ENCODE measurements at regions not wholly inside any gene's neighbourhood (a gene's known extent, or its start where the extent isn't known, plus 50 kb on each side); places are given as distances from the start of the nearest gene placed in this dataset.

GRCh38 chr16:49017501-49017900, 264.1 kb downstream of the CBLN1 start:
- H3K27me3 Mint-ChIP-seq: peaks cover 21% of the 10 kb centered on the region
- H3K9me3 Mint-ChIP-seq (ENCODE audit: insufficient read depth): no peaks in the 10 kb centered on the region
- WGBS (ENCODE audit: insufficient coverage): 50% methylated on average over 1 of the region's 2 CpGs
- H3K27ac ChIP-seq (ENCODE audit: low read length in 2 of 2): no peak overlapping the region
- ChIA-PET POLR2A (no interaction called here), CTCF (no interaction called here)
- H4K20me1 ChIP-seq (ENCODE audit: control insufficient read depth, insufficient read depth, low read length, poor library complexity, severe bottlenecking): no peaks in the 10 kb centered on the region
- DNase-seq (no peak), ATAC-seq (ENCODE audit: low read depth) (no peak)
- H3K4me2 ChIP-seq (replicated peaks; ENCODE audit: low read depth, low read length, poor library complexity, severe bottlenecking): no peak overlapping the region
- no peak overlapping the region for H3K9ac ChIP-seq (ENCODE audit: low read length)
- H3K9me3 ChIP-seq (ENCODE audit: control extremely low read depth in 1 of 3, control insufficient read depth in 2 of 3, insufficient read depth in 1 of 3, low read length in 2 of 3): peaks cover 0 to 28% (median 0%) of the 10 kb centered on the region in 3 donors
- no peak overlapping the region for H3K4me3 ChIP-seq (ENCODE audit: control extremely low read depth in 1 of 5, extremely low read depth in 1 of 5, insufficient read depth in 1 of 5, low read depth in 2 of 5, low read length in 4 of 5)
- H2AFZ ChIP-seq (ENCODE audit: insufficient read depth, low read depth, low read length, poor library complexity, severe bottlenecking): no peak overlapping the region
- intact Hi-C loops (cut with micrococcal nuclease): no loop called here
- H3K27ac Mint-ChIP-seq: no peak overlapping the region
- no peaks in the 10 kb centered on the region for H3K36me3 ChIP-seq (replicated peaks in 1 of 2; ENCODE audit: control extremely low read depth in 1 of 2, control insufficient read depth in 1 of 2, extremely low read depth in 1 of 2, insufficient read depth in 2 of 2, low read length in 1 of 2)
- H3K4me1 Mint-ChIP-seq: no peaks in the 10 kb centered on the region
- H3K79me2 ChIP-seq (ENCODE audit: control insufficient read depth, insufficient read depth, low read length): no peaks in the 10 kb centered on the region
- TF ChIP-seq CTCF (IDR thresholded peaks at IDR 0.05): no peak
- no peak for TF ChIP-seq EZH2 (IDR thresholded peaks at IDR 0.05; ENCODE audit: borderline replicate concordance, insufficient read depth, low read depth, low read length, poor library complexity, severe bottlenecking)
- H3K27me3 ChIP-seq (replicated peaks in 1 of 4; ENCODE audit: control extremely low read depth in 1 of 4, control insufficient read depth in 3 of 4, insufficient read depth in 4 of 4, low read length in 3 of 4): peaks cover 0 to 3% (median 0%) of the 10 kb centered on the region in 4 experiments
- H3K4me1 ChIP-seq (ENCODE audit: control insufficient read depth in 2 of 2, insufficient read depth in 2 of 2, low read length in 2 of 2): no peaks in the 10 kb centered on the region
- H3K4me3 Mint-ChIP-seq: no peak overlapping the region

GRCh38 chr16:49016461-49016860, 265.2 kb downstream of the CBLN1 start:
- no peaks in the 10 kb centered on the region for H4K20me1 ChIP-seq (ENCODE audit: control insufficient read depth, insufficient read depth, low read length, poor library complexity, severe bottlenecking)
- peaks cover 21% of the 10 kb centered on the region for H3K27me3 Mint-ChIP-seq
- no peak overlapping the region for H2AFZ ChIP-seq (ENCODE audit: insufficient read depth, low read depth, low read length, poor library complexity, severe bottlenecking)
- no peaks in the 10 kb centered on the region for H3K79me2 ChIP-seq (ENCODE audit: control insufficient read depth, insufficient read depth, low read length)
- TF ChIP-seq CTCF (IDR thresholded peaks at IDR 0.05): no peak
- TF ChIP-seq EZH2 (IDR thresholded peaks at IDR 0.05; ENCODE audit: borderline replicate concordance, insufficient read depth, low read depth, low read length, poor library complexity, severe bottlenecking): no peak
- H3K9ac ChIP-seq (ENCODE audit: low read length): no peak overlapping the region
- H3K9me3 Mint-ChIP-seq (ENCODE audit: insufficient read depth): no peaks in the 10 kb centered on the region
- DNase-seq: no peak
- peaks cover 0 to 32% (median 0%) of the 10 kb centered on the region in 3 donors for H3K9me3 ChIP-seq (ENCODE audit: control extremely low read depth in 1 of 3, control insufficient read depth in 2 of 3, insufficient read depth in 1 of 3, low read length in 2 of 3)
- H3K4me3 Mint-ChIP-seq: no peak overlapping the region
- H3K4me1 ChIP-seq (ENCODE audit: control insufficient read depth in 2 of 2, insufficient read depth in 2 of 2, low read length in 2 of 2): no peaks in the 10 kb centered on the region
- H3K27me3 ChIP-seq (replicated peaks in 1 of 4; ENCODE audit: control extremely low read depth in 1 of 4, control insufficient read depth in 3 of 4, insufficient read depth in 4 of 4, low read length in 3 of 4): peaks cover 0 to 3% (median 0%) of the 10 kb centered on the region in 4 experiments
- no peaks in the 10 kb centered on the region for H3K4me1 Mint-ChIP-seq
- no peak overlapping the region for H3K4me2 ChIP-seq (replicated peaks; ENCODE audit: low read depth, low read length, poor library complexity, severe bottlenecking)
- ChIA-PET CTCF (no interaction called here), POLR2A (no interaction called here)
- intact Hi-C loops (cut with micrococcal nuclease): no loop called here
- no peaks in the 10 kb centered on the region for H3K36me3 ChIP-seq (replicated peaks in 1 of 2; ENCODE audit: control extremely low read depth in 1 of 2, control insufficient read depth in 1 of 2, extremely low read depth in 1 of 2, insufficient read depth in 2 of 2, low read length in 1 of 2)
- H3K4me3 ChIP-seq (ENCODE audit: control extremely low read depth in 1 of 5, extremely low read depth in 1 of 5, insufficient read depth in 1 of 5, low read depth in 2 of 5, low read length in 4 of 5): no peak overlapping the region
- no peak overlapping the region for H3K27ac ChIP-seq (ENCODE audit: low read length in 2 of 2)
- no peak for ATAC-seq (ENCODE audit: low read depth)
- WGBS (ENCODE audit: insufficient coverage): 79% methylated on average over 8 of the region's 8 CpGs
- no peak overlapping the region for H3K27ac Mint-ChIP-seq

Data from B cell (primary cell).